ENCODE measurements at regions not wholly inside any gene's neighbourhood (a gene's known extent, or its start where the extent isn't known, plus 50 kb on each side); places are given as distances from the start of the nearest gene placed in this dataset.

DNA sequence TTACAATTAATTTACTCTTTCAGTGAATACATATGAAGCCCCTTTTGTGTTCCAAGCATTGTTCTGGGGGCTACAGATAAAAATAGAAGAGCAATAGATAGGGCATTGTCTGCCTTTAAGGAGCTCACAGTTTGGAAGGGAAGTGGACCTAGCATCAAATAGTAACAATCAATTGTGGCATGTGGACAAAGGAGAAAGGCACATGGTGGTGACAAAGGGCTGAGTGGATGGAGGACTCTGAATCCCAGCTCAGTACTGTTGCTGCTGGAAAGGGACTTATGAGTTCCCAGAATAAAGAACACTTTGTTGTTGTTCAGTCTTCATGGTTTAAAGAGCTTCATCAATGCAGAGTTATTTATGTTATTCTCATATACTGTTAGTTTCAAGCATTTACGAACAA lies 217.7 kb downstream of the HRH4 start:
- DNase-seq (ENCODE audit: extremely low spot score), result no peak
- ChIA-PET CTCF (interaction anchor here (0.8 kb wide), 1 partner anchor 49 kb away, joined by 3 read pairs; no protein-coding TSS in a partner anchor), POLR2A (no interaction called here)
- TF ChIP-seq, protein P1, sequence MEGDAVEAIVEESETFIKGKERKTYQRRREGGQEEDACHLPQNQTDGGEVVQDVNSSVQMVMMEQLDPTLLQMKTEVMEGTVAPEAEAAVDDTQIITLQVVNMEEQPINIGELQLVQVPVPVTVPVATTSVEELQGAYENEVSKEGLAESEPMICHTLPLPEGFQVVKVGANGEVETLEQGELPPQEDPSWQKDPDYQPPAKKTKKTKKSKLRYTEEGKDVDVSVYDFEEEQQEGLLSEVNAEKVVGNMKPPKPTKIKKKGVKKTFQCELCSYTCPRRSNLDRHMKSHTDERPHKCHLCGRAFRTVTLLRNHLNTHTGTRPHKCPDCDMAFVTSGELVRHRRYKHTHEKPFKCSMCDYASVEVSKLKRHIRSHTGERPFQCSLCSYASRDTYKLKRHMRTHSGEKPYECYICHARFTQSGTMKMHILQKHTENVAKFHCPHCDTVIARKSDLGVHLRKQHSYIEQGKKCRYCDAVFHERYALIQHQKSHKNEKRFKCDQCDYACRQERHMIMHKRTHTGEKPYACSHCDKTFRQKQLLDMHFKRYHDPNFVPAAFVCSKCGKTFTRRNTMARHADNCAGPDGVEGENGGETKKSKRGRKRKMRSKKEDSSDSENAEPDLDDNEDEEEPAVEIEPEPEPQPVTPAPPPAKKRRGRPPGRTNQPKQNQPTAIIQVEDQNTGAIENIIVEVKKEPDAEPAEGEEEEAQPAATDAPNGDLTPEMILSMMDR (IDR thresholded peaks at IDR 0.05; ENCODE audit: control extremely low read depth, extremely low read depth, low read depth, missing control alignments), result no peak

DNA sequence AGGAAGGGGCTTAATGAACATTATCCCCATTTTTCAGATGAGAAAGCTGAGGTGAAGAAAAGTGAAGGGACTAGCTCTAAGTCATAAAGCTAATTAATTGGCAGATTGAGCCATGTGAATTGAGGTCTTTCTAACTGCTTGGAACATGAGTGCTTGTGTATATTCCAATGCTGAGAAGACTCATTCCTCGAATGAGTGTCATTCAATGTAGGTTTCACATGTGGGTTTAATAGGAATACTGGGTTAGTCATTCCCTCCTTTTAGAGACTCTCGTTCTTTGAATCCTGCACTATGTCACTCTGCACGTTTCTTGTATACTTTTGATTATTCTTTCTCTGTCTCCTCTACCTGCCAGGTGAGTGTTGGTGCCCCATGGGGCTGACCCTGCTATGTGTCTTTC lies 218.2 kb downstream of the HRH4 start:
- POLR2A ChIA-PET, result no interaction called here
- CTCF ChIA-PET, result interaction anchor here (0.8 to 1.5 kb wide), 2 partner anchors 16 to 48 kb away, joined by 3 read pairs; no protein-coding TSS in a partner anchor
- TF ChIP-seq, protein P1 (IDR thresholded peaks at IDR 0.05; ENCODE audit: control extremely low read depth, extremely low read depth, low read depth, missing control alignments), result no peak
- no peak for DNase-seq (ENCODE audit: extremely low spot score)

DNA sequence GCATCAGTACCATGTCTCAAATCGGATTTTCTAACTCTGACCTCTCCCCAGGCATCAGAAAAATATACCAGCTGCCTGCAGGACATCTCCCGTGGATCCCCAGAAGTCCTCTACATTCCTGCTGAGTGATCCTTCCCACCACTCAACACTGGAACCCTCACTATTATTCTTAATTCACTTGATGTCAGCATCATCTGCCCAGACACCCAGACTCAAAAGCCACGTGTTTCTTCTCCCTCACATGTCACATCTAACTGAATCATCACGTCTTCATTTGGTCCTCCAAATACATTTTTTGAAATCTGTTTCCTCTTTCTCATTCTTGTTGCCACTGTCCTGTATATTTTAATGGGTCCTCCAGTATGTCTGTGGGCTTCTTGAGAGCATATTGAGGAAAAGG lies 218.6 kb downstream of the HRH4 start:
- TF ChIP-seq, protein P1 (IDR thresholded peaks at IDR 0.05; ENCODE audit: control extremely low read depth, extremely low read depth, low read depth, missing control alignments), result no peak
- ChIA-PET CTCF (interaction anchor here (1.5 kb wide), 1 partner anchor 17 kb away, joined by 3 read pairs; no protein-coding TSS in a partner anchor), POLR2A (no interaction called here)
- no peak for DNase-seq (ENCODE audit: extremely low spot score)

DNA sequence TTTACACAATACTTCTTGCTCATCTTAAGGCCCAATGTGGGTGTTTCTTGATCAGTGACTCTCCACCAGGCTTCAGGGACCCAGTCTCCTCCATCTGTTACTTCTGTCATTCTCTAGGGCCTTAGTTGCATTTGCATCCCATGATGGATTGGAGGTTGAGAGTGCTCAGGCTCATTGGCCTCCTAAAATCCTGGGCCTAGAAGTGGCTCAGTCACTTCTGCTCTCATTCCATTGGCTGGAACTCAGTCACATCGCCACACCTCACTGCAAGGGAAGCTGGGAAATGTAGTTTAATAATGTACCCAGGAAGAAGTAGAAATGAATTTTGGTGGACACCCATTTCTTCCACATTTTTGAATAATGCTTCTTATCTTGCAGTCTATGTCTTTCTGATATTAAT lies 223.5 kb downstream of the HRH4 start:
- ChIA-PET CTCF (no interaction called here), POLR2A (no interaction called here)
- DNase-seq (ENCODE audit: extremely low spot score), result no peak
- TF ChIP-seq, protein P1 (IDR thresholded peaks at IDR 0.05; ENCODE audit: control extremely low read depth, extremely low read depth, low read depth, missing control alignments), result no peak

DNA sequence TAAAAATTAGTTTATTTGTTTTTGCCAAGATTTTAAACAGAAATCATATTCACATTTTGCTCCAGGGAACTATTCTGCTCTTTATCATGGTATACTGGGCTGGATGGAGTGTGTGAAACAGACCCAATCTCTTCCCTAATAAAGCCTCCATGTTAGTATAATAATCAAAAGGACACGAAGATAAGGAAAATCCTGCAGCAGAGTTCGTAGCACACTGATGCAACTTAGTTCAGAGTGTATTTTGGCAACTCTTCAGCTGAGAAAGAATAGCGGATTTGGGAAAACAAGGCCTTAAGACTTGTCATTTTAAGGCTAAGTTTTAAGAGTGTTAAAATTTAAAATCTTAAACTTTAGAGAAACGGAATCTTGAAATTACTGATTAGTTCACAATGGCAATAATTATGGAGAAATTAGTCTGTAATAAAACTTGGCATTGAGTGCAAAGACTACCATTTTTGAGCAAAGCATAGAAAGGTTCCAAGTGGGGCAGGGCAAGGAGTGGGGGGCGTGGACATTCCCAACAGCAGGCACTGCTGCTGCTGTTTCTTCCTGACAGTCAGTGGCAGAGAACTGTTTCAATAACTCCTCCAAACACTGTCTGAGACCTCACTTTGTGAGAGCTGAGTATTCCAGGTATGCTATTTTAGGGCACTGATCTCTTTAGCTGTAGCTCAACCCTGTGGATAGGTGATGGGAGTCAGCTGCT lies 225.0 kb downstream of the HRH4 start:
- CTCF ChIA-PET, result no interaction called here
- no peak for DNase-seq (ENCODE audit: extremely low spot score)
- TF ChIP-seq, protein P1 (IDR thresholded peaks at IDR 0.05; ENCODE audit: control extremely low read depth, extremely low read depth, low read depth, missing control alignments), result no peak
- POLR2A ChIA-PET, result no interaction called here

DNA sequence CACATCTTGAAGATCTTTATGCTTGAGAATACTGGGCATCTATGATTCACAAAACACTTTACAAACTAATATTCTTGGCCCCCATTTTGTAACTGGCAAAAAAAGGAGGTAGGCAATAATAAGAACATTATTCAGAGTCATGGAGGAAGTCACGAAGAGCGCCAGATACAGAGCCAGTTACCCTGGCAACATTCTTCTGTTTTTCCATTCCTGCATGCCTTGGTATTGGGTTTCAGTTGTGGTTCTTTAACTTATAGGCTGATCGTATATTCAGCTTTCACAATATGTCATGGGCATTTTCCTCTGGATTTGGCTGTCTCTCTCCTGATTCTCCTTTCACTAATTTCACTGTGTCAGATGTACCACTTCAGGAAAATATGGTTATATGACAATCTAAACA lies 234.7 kb downstream of the HRH4 start:
- DNase-seq (ENCODE audit: extremely low spot score), result no peak
- CTCF ChIA-PET, result interaction anchor here (2.6 kb wide), 1 partner anchor 12 kb away, joined by 6 read pairs; no protein-coding TSS in a partner anchor
- POLR2A ChIA-PET, result no interaction called here
- TF ChIP-seq, protein P1 (IDR thresholded peaks at IDR 0.05; ENCODE audit: control extremely low read depth, extremely low read depth, low read depth, missing control alignments), result no peak
